Ishikawa (cell line): ENCODE measurements at regions not wholly inside any gene's neighbourhood (a gene's known extent, or its start where the extent isn't known, plus 50 kb on each side); places are given as distances from the start of the nearest gene placed in this dataset.

Source experiments
- EGR1 ChIP-seq: IDR thresholded peaks from 2 replicates; pipeline ENCODE4 v1.6.1; 2012
- EP300 ChIP-seq: IDR thresholded peaks from 2 replicates; pipeline ENCODE4 v1.6.1; 2012; ENCODE audit warnings: borderline replicate concordance
- FOXM1 ChIP-seq: IDR thresholded peaks from 2 replicates; pipeline ENCODE4 v1.6.1; 2012; ENCODE audit warnings: low read depth, borderline replicate concordance
- TF ChIP-seq, protein P1 (sequence below): IDR thresholded peaks from 2 replicates; pipeline ENCODE4 v1.6.1; 2012; ENCODE audit warnings: low read depth, mild to moderate bottlenecking

DNA sequence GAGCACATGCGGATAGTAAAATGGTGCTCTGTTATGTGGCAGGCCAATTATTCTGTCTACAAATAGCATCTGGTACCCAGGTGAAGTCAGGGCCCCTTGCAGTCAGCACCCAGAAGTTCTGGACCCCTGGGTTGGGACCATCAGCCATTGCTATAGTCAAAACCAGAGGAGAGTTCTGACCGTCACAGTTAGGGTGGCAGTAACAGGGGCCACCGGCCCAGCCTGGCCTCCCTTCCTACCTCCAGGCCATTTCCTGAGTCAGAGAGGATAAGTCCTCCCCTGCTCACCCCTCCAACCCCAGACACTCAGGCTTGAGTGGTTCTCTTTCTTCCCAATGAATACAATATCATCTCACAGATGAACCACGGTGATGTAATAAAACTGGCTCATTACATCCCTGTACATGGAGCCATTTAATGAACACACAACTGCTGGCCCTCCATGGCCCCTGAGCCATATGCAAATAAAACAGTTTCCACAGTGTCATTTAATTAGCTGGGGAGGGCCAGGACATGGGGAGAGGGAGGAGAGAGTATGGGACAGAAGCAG lies 673.6 kb downstream of the MATN1 start:
- TF ChIP-seq, protein P1, sequence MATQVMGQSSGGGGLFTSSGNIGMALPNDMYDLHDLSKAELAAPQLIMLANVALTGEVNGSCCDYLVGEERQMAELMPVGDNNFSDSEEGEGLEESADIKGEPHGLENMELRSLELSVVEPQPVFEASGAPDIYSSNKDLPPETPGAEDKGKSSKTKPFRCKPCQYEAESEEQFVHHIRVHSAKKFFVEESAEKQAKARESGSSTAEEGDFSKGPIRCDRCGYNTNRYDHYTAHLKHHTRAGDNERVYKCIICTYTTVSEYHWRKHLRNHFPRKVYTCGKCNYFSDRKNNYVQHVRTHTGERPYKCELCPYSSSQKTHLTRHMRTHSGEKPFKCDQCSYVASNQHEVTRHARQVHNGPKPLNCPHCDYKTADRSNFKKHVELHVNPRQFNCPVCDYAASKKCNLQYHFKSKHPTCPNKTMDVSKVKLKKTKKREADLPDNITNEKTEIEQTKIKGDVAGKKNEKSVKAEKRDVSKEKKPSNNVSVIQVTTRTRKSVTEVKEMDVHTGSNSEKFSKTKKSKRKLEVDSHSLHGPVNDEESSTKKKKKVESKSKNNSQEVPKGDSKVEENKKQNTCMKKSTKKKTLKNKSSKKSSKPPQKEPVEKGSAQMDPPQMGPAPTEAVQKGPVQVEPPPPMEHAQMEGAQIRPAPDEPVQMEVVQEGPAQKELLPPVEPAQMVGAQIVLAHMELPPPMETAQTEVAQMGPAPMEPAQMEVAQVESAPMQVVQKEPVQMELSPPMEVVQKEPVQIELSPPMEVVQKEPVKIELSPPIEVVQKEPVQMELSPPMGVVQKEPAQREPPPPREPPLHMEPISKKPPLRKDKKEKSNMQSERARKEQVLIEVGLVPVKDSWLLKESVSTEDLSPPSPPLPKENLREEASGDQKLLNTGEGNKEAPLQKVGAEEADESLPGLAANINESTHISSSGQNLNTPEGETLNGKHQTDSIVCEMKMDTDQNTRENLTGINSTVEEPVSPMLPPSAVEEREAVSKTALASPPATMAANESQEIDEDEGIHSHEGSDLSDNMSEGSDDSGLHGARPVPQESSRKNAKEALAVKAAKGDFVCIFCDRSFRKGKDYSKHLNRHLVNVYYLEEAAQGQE: no peak
- no peak for TF ChIP-seq EP300
- no peak for TF ChIP-seq FOXM1
- TF ChIP-seq EGR1: no peak
